GM23338 (cell line): ENCODE measurements at regions not wholly inside any gene's neighbourhood (a gene's known extent, or its start where the extent isn't known, plus 50 kb on each side); places are given as distances from the start of the nearest gene placed in this dataset.

Experiments
- ATAC-seq: fragments of 200-7000 bp; cut with Tn5 transposase; 3 replicates; pipeline ENCODE4 v1.9.1; 2020
- DNase-seq: peaks from one replicate; pipeline ENCODE4 v3.0.0-alpha.2; 2015; ENCODE audit warnings: low spot score
- H2AFZ ChIP-seq: fragments of 200-600 bp; sonication (generic); 2 replicates; pipeline ENCODE4 v1.8.0; 2016; ENCODE audit warnings: antibody characterized with exemption, mild to moderate bottlenecking, moderate library complexity
- H3F3A ChIP-seq: fragments of 200-600 bp; sonication (generic); replicated peaks from 2 replicates; pipeline ENCODE4 v1.8.0; 2017; ENCODE audit warnings: antibody characterized with exemption, mixed run types, low read depth
- H3K27ac ChIP-seq: fragments of 200-600 bp; sonication (generic); 2 replicates; pipeline ENCODE4 v1.6.1; 2016; ENCODE audit warnings: low read depth
- H3K27me3 ChIP-seq: fragments of 200-600 bp; sonication (generic); 2 replicates; pipeline ENCODE4 v1.8.0; 2016; ENCODE audit warnings: mild to moderate bottlenecking, mixed run types, moderate library complexity; ENCODE audit not compliant: insufficient read depth
- H3K36me3 ChIP-seq: fragments of 200-600 bp; sonication (generic); 2 replicates; pipeline ENCODE4 v1.8.0; 2016; ENCODE audit warnings: mild to moderate bottlenecking; ENCODE audit not compliant: insufficient read depth
- H3K4me1 ChIP-seq: fragments of 200-600 bp; sonication (generic); 2 replicates; pipeline ENCODE4 v1.8.0; 2016; ENCODE audit warnings: mild to moderate bottlenecking, moderate library complexity; ENCODE audit not compliant: insufficient read depth
- H3K4me2 ChIP-seq: fragments of 200-600 bp; sonication (generic); 2 replicates; pipeline ENCODE4 v1.7.1; 2017; ENCODE audit warnings: mixed run types
- H3K4me3 ChIP-seq: fragments of 200-600 bp; sonication (generic); 2 replicates; pipeline ENCODE4 v1.6.1; 2016; ENCODE audit warnings: mixed run types
- H3K79me2 ChIP-seq: fragments of 200-600 bp; sonication (generic); replicated peaks from 2 replicates; pipeline ENCODE4 v1.8.0; 2017; ENCODE audit warnings: mild to moderate bottlenecking; ENCODE audit not compliant: insufficient read depth
- H3K9me2 ChIP-seq: fragments of 200-600 bp; sonication (generic); 2 replicates; pipeline ENCODE4 v1.8.0; 2017; ENCODE audit not compliant: insufficient read depth
- H4K20me1 ChIP-seq: fragments of 200-600 bp; sonication (generic); replicated peaks from 2 replicates; pipeline ENCODE4 v1.8.0; 2017; ENCODE audit warnings: mild to moderate bottlenecking; ENCODE audit not compliant: insufficient read depth
- H3K27ac Mint-ChIP-seq: 2 replicates; pipeline ENCODE4 v1.8.0; 2020; ENCODE audit warnings: inconsistent platforms, mild to moderate bottlenecking, moderate library complexity, mixed read lengths
- H3K27me3 Mint-ChIP-seq: 3 replicates; pipeline ENCODE4 v1.8.0; 2022; ENCODE audit warnings: low read depth, mild to moderate bottlenecking, moderate library complexity, mixed read lengths, inconsistent platforms; ENCODE audit not compliant: insufficient read depth, poor library complexity
- H3K36me3 Mint-ChIP-seq: 3 replicates; pipeline ENCODE4 v1.8.0; 2021; ENCODE audit warnings: low read depth, mild to moderate bottlenecking, inconsistent platforms, moderate library complexity, mixed read lengths
- H3K4me1 Mint-ChIP-seq: 3 replicates; pipeline ENCODE4 v1.8.0; 2020; ENCODE audit warnings: mild to moderate bottlenecking, inconsistent platforms, mixed read lengths
- H3K4me3 Mint-ChIP-seq: 3 replicates; pipeline ENCODE4 v1.8.0; 2021; ENCODE audit warnings: moderate library complexity, mild to moderate bottlenecking, inconsistent platforms, mixed read lengths
- H3K9me3 Mint-ChIP-seq: 3 replicates; pipeline ENCODE4 v1.8.0; 2020; ENCODE audit warnings: moderate library complexity, mild to moderate bottlenecking, inconsistent platforms, mixed read lengths
- CREB1 ChIP-seq: fragments of 250-450 bp; sonication (Bioruptor Pico); IDR thresholded peaks from 2 replicates; pipeline ENCODE4 v1.5.0; 2020; ENCODE audit warnings: low read depth, mild to moderate bottlenecking, moderate library complexity
- EZH2 ChIP-seq: fragments of 200-600 bp; sonication (generic); IDR thresholded peaks from one replicate; pipeline ENCODE4 v1.8.0; 2017; ENCODE audit warnings: antibody characterized with exemption, mild to moderate bottlenecking, low read depth; ENCODE audit not compliant: unreplicated experiment
- EZH2phosphoT487 ChIP-seq: fragments of 200-600 bp; sonication (generic); IDR thresholded peaks from one replicate; pipeline ENCODE4 v1.8.1; 2018; ENCODE audit warnings: antibody characterized with exemption; ENCODE audit not compliant: unreplicated experiment
- JUNB ChIP-seq: IDR thresholded peaks from one replicate; pipeline ENCODE4 v1.6.1; 2016; ENCODE audit warnings: antibody characterized with exemption; ENCODE audit not compliant: unreplicated experiment
- NANOG ChIP-seq: IDR thresholded peaks from 2 replicates; pipeline ENCODE4 v1.6.1; 2016; ENCODE audit warnings: antibody characterized with exemption, borderline replicate concordance
- POLR2AphosphoS5 ChIP-seq: IDR thresholded peaks from 2 replicates; pipeline ENCODE4 v1.6.1; 2016; ENCODE audit warnings: antibody characterized with exemption, low read depth
- REST ChIP-seq: IDR thresholded peaks from one replicate; pipeline ENCODE4 v1.6.1; 2018; ENCODE audit warnings: antibody characterized with exemption; ENCODE audit not compliant: unreplicated experiment
- STAT1 ChIP-seq: IDR thresholded peaks from one replicate; pipeline ENCODE4 v1.6.1; 2016; ENCODE audit warnings: antibody characterized with exemption; ENCODE audit not compliant: unreplicated experiment
- ZNF114 ChIP-seq: fragments of 250-450 bp; sonication (Bioruptor Pico); IDR thresholded peaks from 2 replicates; pipeline ENCODE4 v1.5.0; 2020; ENCODE audit warnings: mild to moderate bottlenecking, moderate library complexity
- ZNF331 ChIP-seq: fragments of 250-450 bp; sonication (Bioruptor Pico); IDR thresholded peaks from 2 replicates; pipeline ENCODE4 v1.5.0; 2020; ENCODE audit warnings: low read depth, mild to moderate bottlenecking, moderate library complexity
- ZNF462 ChIP-seq: fragments of 250-450 bp; sonication (Bioruptor Pico); IDR thresholded peaks from 2 replicates; pipeline ENCODE4 v1.5.0; 2020; ENCODE audit warnings: mild to moderate bottlenecking, moderate library complexity
- TF ChIP-seq, protein P1 (sequence below): IDR thresholded peaks from 2 replicates; pipeline ENCODE4 v1.6.1; 2016; ENCODE audit warnings: antibody characterized with exemption
- TF ChIP-seq, protein P2 (sequence below), 2 experiments: fragments of 200-600 bp in 1 of 2; sonication (generic) in 1 of 2; conservative IDR thresholded peaks; 2 replicates each; pipeline versions ENCODE4 v1.5.1 to v1.6.1; 2016 to 2017; ENCODE audit warnings: antibody characterized with exemption in 2 of 2, low read depth in 2 of 2, mild to moderate bottlenecking in 2 of 2, moderate library complexity in 1 of 2

DNA sequence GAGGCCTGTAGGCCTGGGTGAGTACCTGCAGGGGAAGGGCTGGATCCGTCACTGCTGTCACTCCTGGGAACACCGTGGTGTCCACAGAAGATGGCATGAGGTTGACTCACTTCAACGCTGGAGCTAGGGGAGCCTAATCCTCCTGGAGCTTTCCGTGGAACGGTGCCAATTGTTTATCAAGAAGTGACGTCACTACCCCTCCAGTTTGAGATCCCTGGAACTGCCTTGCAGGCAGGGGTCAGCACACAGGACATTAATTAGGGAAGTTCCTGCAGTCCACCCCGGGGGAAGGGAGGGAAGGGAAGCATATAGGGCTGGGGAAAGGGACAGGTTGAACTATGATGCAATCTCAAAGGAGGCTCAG lies 408.6 kb downstream of the GALR1 start:
- H3K4me1 ChIP-seq: no peaks in the 10 kb centered on the region
- no peak for DNase-seq
- no peak overlapping the region for H3K27ac Mint-ChIP-seq
- H3K27ac ChIP-seq: no peak overlapping the region
- no peak overlapping the region for H3K4me2 ChIP-seq
- no peaks in the 10 kb centered on the region for H3K36me3 Mint-ChIP-seq
- no peak overlapping the region for H3K4me3 ChIP-seq
- H3K4me3 Mint-ChIP-seq: no peak overlapping the region
- H3K27me3 ChIP-seq: no peaks in the 10 kb centered on the region
- no peaks in the 10 kb centered on the region for H3K79me2 ChIP-seq
- no peaks in the 10 kb centered on the region for H3F3A ChIP-seq
- ATAC-seq: no peak
- no peaks in the 10 kb centered on the region for H4K20me1 ChIP-seq
- H3K9me3 Mint-ChIP-seq: peaks cover 4% of the 10 kb centered on the region; the same call in 2 of the 3 replicates
- no peaks in the 10 kb centered on the region for H3K36me3 ChIP-seq
- H3K4me1 Mint-ChIP-seq: peaks cover 2% of the 10 kb centered on the region; the same call in 1 of the 3 replicates
- TF ChIP-seq ZNF331 (CRISPR knock-in tag): no peak
- no peak for TF ChIP-seq EZH2phosphoT487
- no peak for TF ChIP-seq ZNF114 (CRISPR knock-in tag)
- TF ChIP-seq CREB1 (CRISPR knock-in tag): no peak
- no peak for TF ChIP-seq REST
- TF ChIP-seq, protein P1, sequence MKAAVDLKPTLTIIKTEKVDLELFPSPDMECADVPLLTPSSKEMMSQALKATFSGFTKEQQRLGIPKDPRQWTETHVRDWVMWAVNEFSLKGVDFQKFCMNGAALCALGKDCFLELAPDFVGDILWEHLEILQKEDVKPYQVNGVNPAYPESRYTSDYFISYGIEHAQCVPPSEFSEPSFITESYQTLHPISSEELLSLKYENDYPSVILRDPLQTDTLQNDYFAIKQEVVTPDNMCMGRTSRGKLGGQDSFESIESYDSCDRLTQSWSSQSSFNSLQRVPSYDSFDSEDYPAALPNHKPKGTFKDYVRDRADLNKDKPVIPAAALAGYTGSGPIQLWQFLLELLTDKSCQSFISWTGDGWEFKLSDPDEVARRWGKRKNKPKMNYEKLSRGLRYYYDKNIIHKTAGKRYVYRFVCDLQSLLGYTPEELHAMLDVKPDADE: no peak
- TF ChIP-seq STAT1: no peak
- TF ChIP-seq NANOG: no peak
- no peak for TF ChIP-seq JUNB
- no peak for TF ChIP-seq POLR2AphosphoS5
- no peak for TF ChIP-seq ZNF462 (CRISPR knock-in tag)
- TF ChIP-seq, protein P2, sequence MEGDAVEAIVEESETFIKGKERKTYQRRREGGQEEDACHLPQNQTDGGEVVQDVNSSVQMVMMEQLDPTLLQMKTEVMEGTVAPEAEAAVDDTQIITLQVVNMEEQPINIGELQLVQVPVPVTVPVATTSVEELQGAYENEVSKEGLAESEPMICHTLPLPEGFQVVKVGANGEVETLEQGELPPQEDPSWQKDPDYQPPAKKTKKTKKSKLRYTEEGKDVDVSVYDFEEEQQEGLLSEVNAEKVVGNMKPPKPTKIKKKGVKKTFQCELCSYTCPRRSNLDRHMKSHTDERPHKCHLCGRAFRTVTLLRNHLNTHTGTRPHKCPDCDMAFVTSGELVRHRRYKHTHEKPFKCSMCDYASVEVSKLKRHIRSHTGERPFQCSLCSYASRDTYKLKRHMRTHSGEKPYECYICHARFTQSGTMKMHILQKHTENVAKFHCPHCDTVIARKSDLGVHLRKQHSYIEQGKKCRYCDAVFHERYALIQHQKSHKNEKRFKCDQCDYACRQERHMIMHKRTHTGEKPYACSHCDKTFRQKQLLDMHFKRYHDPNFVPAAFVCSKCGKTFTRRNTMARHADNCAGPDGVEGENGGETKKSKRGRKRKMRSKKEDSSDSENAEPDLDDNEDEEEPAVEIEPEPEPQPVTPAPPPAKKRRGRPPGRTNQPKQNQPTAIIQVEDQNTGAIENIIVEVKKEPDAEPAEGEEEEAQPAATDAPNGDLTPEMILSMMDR (conservative IDR thresholded peaks at IDR 0.05; ENCODE audit: low read depth in 2 of 2): no peak
- TF ChIP-seq EZH2: no peak
- no peaks in the 10 kb centered on the region for H3K9me2 ChIP-seq
- peaks cover 10% of the 10 kb centered on the region for H3K27me3 Mint-ChIP-seq
- no peak overlapping the region for H2AFZ ChIP-seq
